H1 (cell line): ENCODE measurements at regions not wholly inside any gene's neighbourhood (a gene's known extent, or its start where the extent isn't known, plus 50 kb on each side); places are given as distances from the start of the nearest gene placed in this dataset.

Source experiments
- CTCF ChIA-PET: fragments of 300-600 bp; sonication (Branson Sonifier 250); formaldehyde crosslinking; loops from one replicate; lab custom pipeline; 2021; ENCODE audit not compliant: partially characterized antibody; lab: Charles Lee
- POLR2A ChIA-PET: fragments of 300-600 bp; sonication (Branson Sonifier 250); formaldehyde crosslinking; loops from one replicate; lab custom pipeline; 2021; ENCODE audit warnings: inconsistent platforms; ENCODE audit not compliant: partially characterized antibody; lab: Charles Lee
- DNase-seq, 2 experiments: peaks; one replicate each; pipeline versions ENCODE4 v3.0.0 to v3.0.0-alpha.2; 2010 to 2022; ENCODE audit warnings: low spot score in 2 of 2, low read depth in 1 of 2, mixed read lengths in 1 of 2
- FAIRE-seq: peaks from 2 replicates; lab custom pipeline; 2011; peaks lifted over from hg19 to GRCh38; lab: Jason Lieb, UNC
- H2AFZ ChIP-seq: 2 replicates; pipeline ENCODE4 v1.8.1; 2012; ENCODE audit warnings: low read length, inconsistent platforms
- H2AK5ac ChIP-seq: 2 replicates; pipeline ENCODE4 v1.6.1; 2013; ENCODE audit warnings: low read depth, low read length
- H2BK120ac ChIP-seq: replicated peaks from 2 replicates; pipeline ENCODE3; 2013; ENCODE audit warnings: low read depth, low read length, inconsistent platforms
- H2BK12ac ChIP-seq: 2 replicates; pipeline ENCODE4 v1.6.1; 2013; ENCODE audit warnings: low read depth, low read length
- H2BK15ac ChIP-seq: 2 replicates; pipeline ENCODE4 v1.6.1; 2013; ENCODE audit warnings: low read length
- H2BK20ac ChIP-seq: 2 replicates; pipeline ENCODE4 v1.6.1; 2013; ENCODE audit warnings: low read length
- H2BK5ac ChIP-seq: 2 replicates; pipeline ENCODE4 v1.6.1; 2013; ENCODE audit warnings: low read depth, low read length
- H3K14ac ChIP-seq: 2 replicates; pipeline ENCODE4 v1.6.1; 2013; ENCODE audit warnings: inconsistent platforms; ENCODE audit not compliant: insufficient read length
- H3K18ac ChIP-seq: 2 replicates; pipeline ENCODE4 v1.6.1; 2013; ENCODE audit warnings: low read length; ENCODE audit errors: extremely low read depth
- H3K23ac ChIP-seq: 2 replicates; pipeline ENCODE4 v1.6.1; 2013; ENCODE audit warnings: inconsistent platforms; ENCODE audit not compliant: insufficient read length
- H3K23me2 ChIP-seq: 2 replicates; pipeline ENCODE4 v1.6.1; 2013; ENCODE audit warnings: low read depth, low read length
- H3K27ac ChIP-seq: 2 replicates; pipeline ENCODE4 v1.6.1; 2011; ENCODE audit warnings: low read depth, low read length, inconsistent platforms
- H3K27me3 ChIP-seq, 4 experiments: replicated peaks in 1 of 4; 1 replicate in 1 of 4; 2 replicates in 3 of 4; pipeline versions ENCODE4 v1.6.1 to v1.8.1; 2011 to 2013; ENCODE audit warnings: low read length in 3 of 4, mild to moderate bottlenecking in 3 of 4, inconsistent platforms in 2 of 4, mixed read lengths in 2 of 4, moderate library complexity in 1 of 4; ENCODE audit not compliant: control insufficient read depth in 3 of 4, insufficient read depth in 3 of 4; ENCODE audit errors: extremely low read depth in 1 of 4
- H3K36me3 ChIP-seq, 4 experiments: 2 replicates each; pipeline versions ENCODE4 v1.6.1 to v1.8.1; 2011 to 2013; ENCODE audit warnings: mild to moderate bottlenecking in 4 of 4, low read length in 3 of 4, moderate library complexity in 2 of 4, control low read depth in 1 of 4, inconsistent platforms in 1 of 4; ENCODE audit not compliant: insufficient read depth in 4 of 4, control insufficient read depth in 2 of 4
- H3K4ac ChIP-seq: replicated peaks from 2 replicates; pipeline ENCODE3; 2013; ENCODE audit warnings: low read length, low read depth, mixed read lengths, inconsistent platforms; ENCODE audit not compliant: insufficient read length
- H3K4me1 ChIP-seq, 4 experiments: replicated peaks in 1 of 4; 1 replicate in 1 of 4; 2 replicates in 3 of 4; pipeline versions ENCODE4 v1.6.1 to v1.8.1; 2011 to 2013; ENCODE audit warnings: low read length in 3 of 4, inconsistent platforms in 2 of 4, mixed read lengths in 1 of 4; ENCODE audit not compliant: insufficient read depth in 4 of 4, control insufficient read depth in 3 of 4
- H3K4me2 ChIP-seq, 2 experiments: 2 replicates each; pipeline versions ENCODE4 v1.6.1 to v1.8.1; 2011 to 2013; ENCODE audit warnings: low read depth in 2 of 2, low read length in 2 of 2, control low read depth in 1 of 2, inconsistent platforms in 1 of 2, mild to moderate bottlenecking in 1 of 2; ENCODE audit not compliant: insufficient read depth in 1 of 2
- H3K4me3 ChIP-seq, 4 experiments: fragments of 200-600, 300-600 bp in 1 of 4; sonication (generic), shearing (Covaris generic), sonication (Bioruptor Twin) in 1 of 4; 2 replicates each; pipeline versions ENCODE4 v1.5.1 to v1.8.1; 2011 to 2016; ENCODE audit warnings: low read length in 4 of 4, low read depth in 3 of 4, control low read depth in 2 of 4, inconsistent platforms in 2 of 4, mild to moderate bottlenecking in 2 of 4, mixed read lengths in 1 of 4, moderate library complexity in 1 of 4; ENCODE audit not compliant: insufficient read depth in 2 of 4; ENCODE audit errors: extremely low read depth in 1 of 4
- H3K56ac ChIP-seq: replicated peaks from 2 replicates; pipeline ENCODE3; 2013; ENCODE audit warnings: low read depth, mild to moderate bottlenecking, mixed read lengths, low read length, inconsistent platforms; ENCODE audit not compliant: insufficient read length
- H3K79me1 ChIP-seq: 2 replicates; pipeline ENCODE4 v1.6.1; 2013; ENCODE audit warnings: low read depth, low read length, control low read depth
- H3K79me2 ChIP-seq, 2 experiments: 2 replicates each; pipeline versions ENCODE4 v1.6.1 to v1.8.1; 2012 to 2013; ENCODE audit warnings: low read length in 2 of 2, mild to moderate bottlenecking in 2 of 2, inconsistent platforms in 1 of 2; ENCODE audit not compliant: insufficient read depth in 2 of 2, control insufficient read depth in 1 of 2
- H3K9ac ChIP-seq, 4 experiments: replicated peaks in 1 of 4; 1 replicate in 1 of 4; 2 replicates in 3 of 4; pipeline versions ENCODE4 v1.6.1 to v1.8.1; 2011 to 2013; ENCODE audit warnings: low read depth in 3 of 4, low read length in 3 of 4, control low read depth in 2 of 4, mild to moderate bottlenecking in 2 of 4, moderate library complexity in 2 of 4, inconsistent platforms in 1 of 4; ENCODE audit errors: extremely low read depth in 1 of 4
- H3K9me3 ChIP-seq, 2 experiments: 2 replicates each; pipeline versions ENCODE4 v1.6.1 to v1.8.1; 2012 to 2013; ENCODE audit warnings: mild to moderate bottlenecking in 2 of 2, moderate library complexity in 2 of 2, control low read depth in 1 of 2, inconsistent platforms in 1 of 2, low read depth in 1 of 2, low read length in 1 of 2, mixed read lengths in 1 of 2; ENCODE audit not compliant: insufficient read depth in 2 of 2
- H4K20me1 ChIP-seq, 2 experiments: replicated peaks in 1 of 2; 2 replicates each; pipeline versions ENCODE3 to v1.8.1; 2011 to 2013; ENCODE audit warnings: inconsistent platforms in 2 of 2, low read length in 2 of 2, mild to moderate bottlenecking in 1 of 2; ENCODE audit not compliant: insufficient read depth in 2 of 2, control insufficient read depth in 1 of 2
- H4K5ac ChIP-seq: 2 replicates; pipeline ENCODE4 v1.6.1; 2013; ENCODE audit warnings: low read length, low read depth, mixed read lengths, inconsistent platforms; ENCODE audit not compliant: insufficient read length
- H4K8ac ChIP-seq: 2 replicates; pipeline ENCODE4 v1.8.0; 2013; ENCODE audit warnings: mild to moderate bottlenecking, moderate library complexity, low read length, inconsistent platforms; ENCODE audit not compliant: insufficient read depth; ENCODE audit errors: extremely low read depth
- H4K91ac ChIP-seq: replicated peaks from 2 replicates; pipeline ENCODE3; 2013; ENCODE audit warnings: low read length, mixed read lengths, inconsistent platforms; ENCODE audit not compliant: insufficient read length
- EP300 ChIP-seq, 2 experiments: IDR thresholded peaks; 1 replicate in 1 of 2; 2 replicates in 1 of 2; pipeline ENCODE4 v1.6.1; 2011 to 2012; ENCODE audit warnings: low read depth in 2 of 2, low read length in 2 of 2, mild to moderate bottlenecking in 2 of 2, borderline replicate concordance in 1 of 2, inconsistent platforms in 1 of 2, moderate library complexity in 1 of 2
- HDAC6 ChIP-seq: IDR thresholded peaks from one replicate; pipeline ENCODE4 v1.7.1; 2012; ENCODE audit warnings: low read depth, mild to moderate bottlenecking, inconsistent platforms, low read length, moderate library complexity
- NANOG ChIP-seq: IDR thresholded peaks from 2 replicates; pipeline ENCODE4 v1.6.1; 2011; ENCODE audit warnings: low read length, low read depth, mild to moderate bottlenecking, inconsistent platforms; ENCODE audit not compliant: insufficient read depth, poor library complexity, severe bottlenecking
- SAP30 ChIP-seq: fragments of 300-600 bp; sonication (generic); IDR thresholded peaks from 2 replicates; pipeline ENCODE4 v1.7.1; 2012; ENCODE audit warnings: low read length, moderate library complexity, mild to moderate bottlenecking, inconsistent platforms; ENCODE audit not compliant: insufficient read depth, insufficient replicate concordance
- SP1 ChIP-seq: IDR thresholded peaks from 2 replicates; pipeline ENCODE4 v1.6.1; 2011; ENCODE audit warnings: low read depth, low read length
- TEAD4 ChIP-seq: IDR thresholded peaks from 2 replicates; pipeline ENCODE4 v1.6.1; 2012; ENCODE audit warnings: low read depth, low read length, inconsistent platforms, mixed read lengths
- WGBS, 2 experiments: shearing (Covaris generic) in 1 of 2; methylation state at CpG; one replicate each; pipeline versions ENCODE4 v1.1.6 to v1.1.7; 2013 to 2015; ENCODE audit warnings: low lambda C conversion rate in 2 of 2, mixed read lengths in 2 of 2, inconsistent platforms in 1 of 2, low coverage in 1 of 2, missing lambda C conversion rate in 1 of 2; ENCODE audit not compliant: insufficient replicate concordance in 2 of 2, insufficient coverage in 1 of 2, insufficient read length in 1 of 2; ENCODE audit errors: extremely low coverage in 1 of 2, missing lambda C conversion rate in 1 of 2; 5-methylcytosine and 5-hydroxymethylcytosine counted together

- no peak for DNase-seq
- Histone ChIP-seq H3K23me2 (no peaks in the 10 kb centered on the region), H3K79me1 (no peaks in the 10 kb centered on the region), H3K18ac (no peak overlapping the region), H2AK5ac (no peak overlapping the region), H2BK15ac (no peak overlapping the region), H3K4me3 (no peak overlapping the region), H2BK5ac (no peak overlapping the region), H3K23ac (no peak overlapping the region), H3K4me2 (no peak overlapping the region), H3K9me3 (no peaks in the 10 kb centered on the region), H3K56ac (no peak overlapping the region), H4K20me1 (no peaks in the 10 kb centered on the region), H3K14ac (no peak overlapping the region), H2BK12ac (no peak overlapping the region), H2BK20ac (no peak overlapping the region), H4K5ac (no peak overlapping the region), H2AFZ (no peak overlapping the region), H4K8ac (no peak overlapping the region), H4K91ac (no peak overlapping the region), H3K4ac (no peak overlapping the region), H3K36me3 (no peaks in the 10 kb centered on the region), H3K27ac (no peak overlapping the region), H3K9ac (no peak overlapping the region), H3K4me1 (no peaks in the 10 kb centered on the region), H2BK120ac (no peak overlapping the region), H3K27me3 (no peaks in the 10 kb centered on the region), H3K79me2 (no peaks in the 10 kb centered on the region)
- WGBS, 2 experiments, result 80% methylated on average over 1 of the region's 1 CpG; no CpG with 5 or more reads in 1 of the 2 experiments
- ChIA-PET CTCF (interaction anchor here (1.1 to 1.8 kb wide), 2 partner anchors 24 to 125 kb away, joined by 3 to 6 read pairs; no protein-coding TSS in a partner anchor), POLR2A (no interaction called here)
- FAIRE-seq, result no peak
- TF ChIP-seq SP1, result no peak
- TF ChIP-seq SAP30, result no peak
- no peak for TF ChIP-seq HDAC6
- TF ChIP-seq EP300 (IDR thresholded peaks at IDR 0.05; ENCODE audit: borderline replicate concordance in 1 of 2, low read depth in 2 of 2, low read length in 2 of 2), result no peak
- TF ChIP-seq NANOG, result no peak
- TF ChIP-seq TEAD4, result no peak
Measured at GRCh38 chr12:45669093-45669492, 60.4 kb upstream of the ARID2 start.
